ENCODE measurements at regions not wholly inside any gene's neighbourhood (a gene's known extent, or its start where the extent isn't known, plus 50 kb on each side); places are given as distances from the start of the nearest gene placed in this dataset.

GRCh38 chr5:63310644-63311043 is 651.6 kb downstream of the HTR1A start:
- TF ChIP-seq CTCF (conservative IDR thresholded peaks at IDR 0.05; ENCODE audit: low read depth, low read length) (no peak), CEBPB (IDR thresholded peaks at IDR 0.05; ENCODE audit: low read depth, low read length) (no peak), BHLHE40 (IDR thresholded peaks at IDR 0.05; ENCODE audit: low read depth, low read length) (no peak), POLR2A (IDR thresholded peaks at IDR 0.05; ENCODE audit: low read depth, low read length) (no peak), RAD21 (IDR thresholded peaks at IDR 0.05; ENCODE audit: low read length) (no peak), ELK1 (IDR thresholded peaks at IDR 0.05; ENCODE audit: borderline replicate concordance, low read depth, low read length) (no peak), RCOR1 (IDR thresholded peaks at IDR 0.05; ENCODE audit: insufficient replicate concordance, low read length) (no peak), SMC3 (IDR thresholded peaks at IDR 0.05; ENCODE audit: low read depth, low read length) (no peak), CHD1 (IDR thresholded peaks at IDR 0.05; ENCODE audit: low read depth, low read length) (no peak), USF2 (IDR thresholded peaks at IDR 0.05; ENCODE audit: low read depth, low read length) (no peak), MAZ (IDR thresholded peaks at IDR 0.05; ENCODE audit: borderline replicate concordance, low read depth, low read length) (no peak)

Measured in IMR-90 (cell line).